Stimulated activated naive CD8-positive, alpha-beta T cell treated with anti-CD3 and anti-CD28 coated beads, Interleukin-15, Interleukin-2, amounts not matched to agents 100 ng/mL and 50 ng/mL, for 24 hours (primary cell): ENCODE measurements at regions not wholly inside any gene's neighbourhood (a gene's known extent, or its start where the extent isn't known, plus 50 kb on each side); places are given as distances from the start of the nearest gene placed in this dataset.
"Not testable (repeated sequence)": the region's sequence is repeated elsewhere in the genome, so short reads cannot be mapped to it uniquely, and the experiment has no call there.

Experiments used
- H3K27ac Mint-ChIP-seq: one replicate; pipeline ENCODE4 v1.8.0; 2021; ENCODE audit warnings: mild to moderate bottlenecking, mixed read lengths
- H3K27me3 Mint-ChIP-seq: one replicate; pipeline ENCODE4 v1.8.0; 2021; ENCODE audit warnings: mixed read lengths
- H3K36me3 Mint-ChIP-seq: one replicate; pipeline ENCODE4 v1.8.0; 2021; ENCODE audit warnings: low read depth, mixed read lengths
- H3K4me1 Mint-ChIP-seq: one replicate; pipeline ENCODE4 v1.8.0; 2021; ENCODE audit warnings: low read depth, mixed read lengths
- H3K4me3 Mint-ChIP-seq: one replicate; pipeline ENCODE4 v1.8.0; 2021; ENCODE audit warnings: mild to moderate bottlenecking, mixed read lengths
- H3K9me3 Mint-ChIP-seq: one replicate; pipeline ENCODE4 v1.8.0; 2021; ENCODE audit warnings: mixed read lengths

GRCh38 chr2:11877764-11878163 is 131.3 kb downstream of the LPIN1 start:
- Mint-ChIP-seq H3K27ac (no peak overlapping the region), H3K4me3 (no peak overlapping the region), H3K4me1 (no peaks in the 10 kb centered on the region), H3K36me3 (no peaks in the 10 kb centered on the region), H3K27me3 (peaks cover 6% of the 10 kb centered on the region), H3K9me3 (no peaks in the 10 kb centered on the region)

- not testable (repeated sequence) for H3K27me3 Mint-ChIP-seq, H3K4me3 Mint-ChIP-seq, H3K4me1 Mint-ChIP-seq, H3K27ac Mint-ChIP-seq, H3K36me3 Mint-ChIP-seq
- H3K9me3 Mint-ChIP-seq: peaks cover 24% of the 10 kb centered on the region
Observed at GRCh38 chr2:11885253-11885652, 138.8 kb downstream of the LPIN1 start.

- H3K4me1 Mint-ChIP-seq, H3K36me3 Mint-ChIP-seq, H3K27me3 Mint-ChIP-seq, H3K27ac Mint-ChIP-seq, H3K4me3 Mint-ChIP-seq: not testable (repeated sequence)
- H3K9me3 Mint-ChIP-seq: peaks cover 33% of the 10 kb centered on the region
Observed at GRCh38 chr2:11886899-11887298, 140.5 kb downstream of the LPIN1 start.

GRCh38 chr2:11889101-11889850 is 142.8 kb downstream of the LPIN1 start:
- Mint-ChIP-seq H3K36me3 (peaks cover 10% of the 10 kb centered on the region), H3K27ac (no peak overlapping the region), H3K9me3 (peaks cover 49% of the 10 kb centered on the region), H3K27me3 (no peaks in the 10 kb centered on the region), H3K4me3 (no peak overlapping the region), H3K4me1 (no peaks in the 10 kb centered on the region)

GRCh38 chr2:11889854-11890253 is 143.4 kb downstream of the LPIN1 start:
- Mint-ChIP-seq H3K27ac (no peak overlapping the region), H3K9me3 (peaks cover 55% of the 10 kb centered on the region), H3K27me3 (no peaks in the 10 kb centered on the region), H3K4me3 (no peak overlapping the region), H3K4me1 (no peaks in the 10 kb centered on the region), H3K36me3 (peaks cover 16% of the 10 kb centered on the region)

- Mint-ChIP-seq H3K27me3 (no peaks in the 10 kb centered on the region), H3K4me1 (no peaks in the 10 kb centered on the region), H3K27ac (no peak overlapping the region), H3K4me3 (no peak overlapping the region), H3K9me3 (peaks cover 51% of the 10 kb centered on the region), H3K36me3 (peaks cover 19% of the 10 kb centered on the region)
Observed at GRCh38 chr2:11891028-11891427, 144.6 kb downstream of the LPIN1 start.

- Mint-ChIP-seq H3K36me3 (peaks cover 19% of the 10 kb centered on the region), H3K9me3 (peaks cover 49% of the 10 kb centered on the region), H3K4me3 (no peak overlapping the region), H3K27me3 (no peaks in the 10 kb centered on the region), H3K4me1 (no peaks in the 10 kb centered on the region), H3K27ac (no peak overlapping the region)
Observed at GRCh38 chr2:11891671-11892440, 145.4 kb downstream of the LPIN1 start.

- Mint-ChIP-seq H3K4me1 (no peaks in the 10 kb centered on the region), H3K27ac (no peak overlapping the region), H3K36me3 (peaks cover 19% of the 10 kb centered on the region), H3K4me3 (no peak overlapping the region), H3K27me3 (no peaks in the 10 kb centered on the region), H3K9me3 (peaks cover 26% of the 10 kb centered on the region)
Observed at GRCh38 chr2:11896386-11896785, 150.0 kb downstream of the LPIN1 start.

- Mint-ChIP-seq H3K9me3 (peaks cover 12% of the 10 kb centered on the region), H3K27me3 (no peaks in the 10 kb centered on the region), H3K4me3 (no peak overlapping the region), H3K4me1 (no peaks in the 10 kb centered on the region), H3K27ac (no peak overlapping the region), H3K36me3 (peaks cover 9% of the 10 kb centered on the region)
Observed at GRCh38 chr2:11898576-11898975, 152.1 kb downstream of the LPIN1 start.

- no peak overlapping the region for H3K27ac Mint-ChIP-seq
- peaks cover 9% of the 10 kb centered on the region for H3K9me3 Mint-ChIP-seq
- no peak overlapping the region for H3K4me3 Mint-ChIP-seq
- H3K27me3 Mint-ChIP-seq: no peaks in the 10 kb centered on the region
- H3K36me3 Mint-ChIP-seq: peaks cover 8% of the 10 kb centered on the region
- H3K4me1 Mint-ChIP-seq: peaks cover 4% of the 10 kb centered on the region
Observed at GRCh38 chr2:11899264-11899818, 152.9 kb downstream of the LPIN1 start.

- not testable (repeated sequence) for H3K4me3 Mint-ChIP-seq, H3K36me3 Mint-ChIP-seq, H3K9me3 Mint-ChIP-seq, H3K4me1 Mint-ChIP-seq, H3K27ac Mint-ChIP-seq, H3K27me3 Mint-ChIP-seq
Observed at GRCh38 chr2:11900891-11901290, 154.5 kb downstream of the LPIN1 start.

GRCh38 chr2:11901351-11902069 is 155.1 kb downstream of the LPIN1 start:
- H3K9me3 Mint-ChIP-seq: no peaks in the 10 kb centered on the region
- H3K36me3 Mint-ChIP-seq: no peaks in the 10 kb centered on the region
- no peak overlapping the region for H3K4me3 Mint-ChIP-seq
- peaks cover 4% of the 10 kb centered on the region for H3K4me1 Mint-ChIP-seq
- no peak overlapping the region for H3K27ac Mint-ChIP-seq
- no peaks in the 10 kb centered on the region for H3K27me3 Mint-ChIP-seq

GRCh38 chr2:11903085-11903606 is 156.7 kb downstream of the LPIN1 start:
- Mint-ChIP-seq H3K36me3 (no peaks in the 10 kb centered on the region), H3K4me3 (no peak overlapping the region), H3K27ac (no peak overlapping the region), H3K9me3 (no peaks in the 10 kb centered on the region), H3K27me3 (no peaks in the 10 kb centered on the region), H3K4me1 (peaks cover 4% of the 10 kb centered on the region)

- Mint-ChIP-seq H3K4me3 (no peak overlapping the region), H3K27ac (no peak overlapping the region), H3K4me1 (peaks cover 4% of the 10 kb centered on the region), H3K36me3 (no peaks in the 10 kb centered on the region), H3K9me3 (no peaks in the 10 kb centered on the region), H3K27me3 (no peaks in the 10 kb centered on the region)
Observed at GRCh38 chr2:11904029-11904428, 157.6 kb downstream of the LPIN1 start.

GRCh38 chr2:11904941-11905340 is 158.5 kb downstream of the LPIN1 start:
- Mint-ChIP-seq H3K27ac (no peak overlapping the region), H3K4me1 (peaks cover 4% of the 10 kb centered on the region), H3K9me3 (no peaks in the 10 kb centered on the region), H3K36me3 (no peaks in the 10 kb centered on the region), H3K27me3 (no peaks in the 10 kb centered on the region), H3K4me3 (no peak overlapping the region)
